ENCODE measurements at regions not wholly inside any gene's neighbourhood (a gene's known extent, or its start where the extent isn't known, plus 50 kb on each side); places are given as distances from the start of the nearest gene placed in this dataset.

- H3K27ac ChIP-seq (ENCODE audit: low read depth, low read length): no peak overlapping the region
- POLR2A ChIA-PET (ENCODE audit: partially characterized antibody): no interaction called here
- no peaks in the 10 kb centered on the region for H3K79me2 ChIP-seq (ENCODE audit: control insufficient read depth in 1 of 2, insufficient read depth in 2 of 2, low read length in 2 of 2)
- no peak for FAIRE-seq
- WGBS, 2 experiments (ENCODE audit: extremely low coverage in 1 of 2, insufficient coverage in 1 of 2, insufficient read length in 1 of 2, insufficient replicate concordance in 2 of 2, low coverage in 1 of 2, low lambda C conversion rate in 2 of 2, missing lambda C conversion rate in 1 of 2): 94% methylated on average over 1 of the region's 1 CpG; no CpG with 5 or more reads in 1 of the 2 experiments
- no peaks in the 10 kb centered on the region for H3K36me3 ChIP-seq (ENCODE audit: control insufficient read depth in 2 of 4, insufficient read depth in 4 of 4, low read length in 3 of 4)
- H4K8ac ChIP-seq (ENCODE audit: extremely low read depth, insufficient read depth, low read length): no peak overlapping the region
- no peaks in the 10 kb centered on the region for H3K79me1 ChIP-seq (ENCODE audit: low read depth, low read length)
- H2AFZ ChIP-seq (ENCODE audit: low read length): no peak overlapping the region
- peaks cover 0 to 3% (median 0%) of the 10 kb centered on the region in 4 experiments; a peak in 4 of 7 replicates for H3K4me1 ChIP-seq (replicated peaks in 1 of 4; ENCODE audit: control insufficient read depth in 3 of 4, insufficient read depth in 4 of 4, low read length in 3 of 4)
- H4K20me1 ChIP-seq (replicated peaks in 1 of 2; ENCODE audit: control insufficient read depth in 1 of 2, insufficient read depth in 2 of 2, low read length in 2 of 2): no peaks in the 10 kb centered on the region
- no peaks in the 10 kb centered on the region for H3K23me2 ChIP-seq (ENCODE audit: low read depth, low read length)
- no peak overlapping the region for H3K4me2 ChIP-seq (ENCODE audit: insufficient read depth in 1 of 2, low read depth in 2 of 2, low read length in 2 of 2)
- H2BK5ac ChIP-seq (ENCODE audit: low read depth, low read length): no peak overlapping the region
- H3K27me3 ChIP-seq (replicated peaks in 1 of 4; ENCODE audit: control insufficient read depth in 3 of 4, extremely low read depth in 1 of 4, insufficient read depth in 3 of 4, low read length in 3 of 4): no peaks in the 10 kb centered on the region
- H2BK20ac ChIP-seq (ENCODE audit: low read length): no peak overlapping the region
- H2AK5ac ChIP-seq (ENCODE audit: low read depth, low read length): no peak overlapping the region
- no peak overlapping the region for H3K4ac ChIP-seq (replicated peaks; ENCODE audit: insufficient read length, low read depth, low read length)
- no peaks in the 10 kb centered on the region for H3K9me3 ChIP-seq (ENCODE audit: insufficient read depth in 2 of 2, low read depth in 1 of 2, low read length in 1 of 2)
- DNase-seq (ENCODE audit: low read depth in 1 of 2, low spot score in 2 of 2): no peak
- H3K18ac ChIP-seq (ENCODE audit: extremely low read depth, low read length): no peak overlapping the region
- no peak overlapping the region for H2BK12ac ChIP-seq (ENCODE audit: low read depth, low read length)
- H3K23ac ChIP-seq (ENCODE audit: insufficient read length): no peak overlapping the region
- no peak overlapping the region for H2BK15ac ChIP-seq (ENCODE audit: low read length)
- no peak overlapping the region for H3K9ac ChIP-seq (replicated peaks in 1 of 4; ENCODE audit: extremely low read depth in 1 of 4, low read depth in 3 of 4, low read length in 3 of 4)
- no peak overlapping the region for H4K5ac ChIP-seq (ENCODE audit: insufficient read length, low read depth, low read length)
- CTCF ChIA-PET (ENCODE audit: partially characterized antibody): no interaction called here
- TF ChIP-seq BRCA1 (IDR thresholded peaks at IDR 0.05; ENCODE audit: low read depth, low read length): no peak
- no peak for TF ChIP-seq SIX5 (IDR thresholded peaks at IDR 0.05; ENCODE audit: low read depth, low read length)
- TF ChIP-seq KDM1A (IDR thresholded peaks at IDR 0.05; ENCODE audit: borderline replicate concordance, low read length): no peak
- no peak for TF ChIP-seq RNF2 (IDR thresholded peaks at IDR 0.05; ENCODE audit: borderline replicate concordance, low read depth, low read length, missing control alignments, poor library complexity, severe bottlenecking)
- no peak overlapping the region for H4K91ac ChIP-seq (replicated peaks; ENCODE audit: insufficient read length, low read length)
- H3K14ac ChIP-seq (ENCODE audit: insufficient read length): no peak overlapping the region
- H3K4me3 ChIP-seq (ENCODE audit: extremely low read depth in 1 of 4, insufficient read depth in 2 of 4, low read depth in 3 of 4, low read length in 4 of 4): no peak overlapping the region
- no peak overlapping the region for H2BK120ac ChIP-seq (replicated peaks; ENCODE audit: low read depth, low read length)
- H3K56ac ChIP-seq (replicated peaks; ENCODE audit: insufficient read length, low read depth, low read length): no peak overlapping the region
Observed at GRCh38 chr20:4453359-4453758, 204.3 kb upstream of the ADRA1D start.

Measured in H1 (cell line).